ENCODE measurements at regions not wholly inside any gene's neighbourhood (a gene's known extent, or its start where the extent isn't known, plus 50 kb on each side); places are given as distances from the start of the nearest gene placed in this dataset.
"Not testable (repeated sequence)": the region's sequence is repeated elsewhere in the genome, so short reads cannot be mapped to it uniquely, and the experiment has no call there.

DNA sequence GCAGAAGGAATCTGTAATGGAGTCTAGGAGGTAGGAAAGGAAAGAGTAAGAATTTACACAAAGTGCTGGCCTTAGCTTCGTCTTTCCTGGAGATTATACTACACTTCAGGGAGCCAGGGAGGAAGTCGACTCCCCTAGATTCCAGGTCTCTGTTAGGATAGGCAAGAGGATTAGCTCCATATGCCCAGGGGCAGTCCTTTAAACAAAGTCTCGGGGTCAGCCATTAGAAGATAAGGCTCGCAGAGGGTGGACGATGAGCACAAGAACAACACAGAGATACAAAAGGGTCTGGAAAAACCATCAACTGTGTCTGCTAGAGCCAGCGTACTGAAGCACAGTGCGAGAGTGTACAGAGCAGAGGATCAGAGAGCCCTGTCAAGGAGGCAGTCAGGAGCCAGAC is 344.7 kb upstream of the TNC start:
- DNase-seq (ENCODE audit: low spot score): no peak

DNA sequence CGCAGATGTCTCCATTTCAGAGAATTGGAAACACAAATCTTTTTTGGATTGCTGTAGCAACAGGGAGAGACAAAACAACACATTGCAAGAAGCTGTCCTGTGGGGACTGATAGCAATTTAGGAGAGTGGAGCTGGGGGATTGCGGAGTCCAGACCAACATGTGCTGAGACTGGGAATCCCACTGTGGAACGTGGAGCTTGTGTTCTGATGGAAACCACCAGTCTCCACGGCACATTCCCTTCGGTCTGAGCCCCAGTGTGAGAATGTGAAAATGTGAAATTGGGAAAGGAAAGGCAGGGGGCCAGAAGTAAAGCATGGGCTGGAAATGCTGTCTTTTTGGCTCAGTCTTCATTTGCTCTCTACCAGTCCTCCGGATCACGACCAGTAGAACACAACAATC is 348.8 kb upstream of the TNC start:
- DNase-seq (ENCODE audit: low spot score): no peak

DNA sequence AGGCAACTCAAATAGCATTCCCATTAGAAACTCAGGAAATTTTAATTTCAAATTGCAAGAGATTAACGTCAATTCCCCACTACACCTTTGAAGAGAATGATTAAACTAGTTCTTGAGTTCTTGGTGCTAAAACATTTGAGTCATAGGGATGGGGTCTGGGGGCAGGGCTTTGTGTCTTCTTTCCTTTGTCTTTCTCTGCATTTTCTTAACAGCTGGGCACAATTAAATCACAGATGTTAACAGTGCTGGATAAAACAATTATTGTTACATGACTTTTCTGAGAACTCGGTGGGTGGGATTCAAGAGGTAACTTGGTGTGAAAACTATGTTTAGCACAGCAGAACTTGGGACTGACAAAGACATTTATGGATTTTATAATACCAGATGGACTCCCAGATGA is 351.9 kb upstream of the TNC start:
- DNase-seq (ENCODE audit: low spot score): no peak

- not testable (repeated sequence) for DNase-seq (ENCODE audit: low spot score)
Measured at GRCh38 chr9:115473032-115473431, 355.1 kb upstream of the TNC start.

DNA sequence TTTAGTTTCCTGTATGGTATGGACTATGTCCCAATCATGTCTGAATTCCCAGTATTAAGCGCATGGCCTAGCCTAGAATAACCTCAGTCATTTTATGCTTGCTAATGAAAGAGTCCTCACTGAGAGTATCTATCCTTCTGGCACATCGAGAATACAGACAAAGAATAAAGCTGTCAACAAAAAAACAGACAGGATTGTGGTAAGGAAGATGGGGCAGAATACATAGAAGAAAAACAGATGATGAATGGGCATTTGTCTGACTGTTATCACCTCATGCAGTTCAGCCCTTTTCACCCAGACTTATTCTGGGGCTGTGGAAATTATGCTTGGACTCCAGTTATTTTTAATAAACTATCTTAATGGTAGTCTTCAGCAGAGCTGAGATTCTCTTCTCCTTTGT is 363.8 kb upstream of the TNC start:
- no peak for DNase-seq (ENCODE audit: low spot score)

DNA sequence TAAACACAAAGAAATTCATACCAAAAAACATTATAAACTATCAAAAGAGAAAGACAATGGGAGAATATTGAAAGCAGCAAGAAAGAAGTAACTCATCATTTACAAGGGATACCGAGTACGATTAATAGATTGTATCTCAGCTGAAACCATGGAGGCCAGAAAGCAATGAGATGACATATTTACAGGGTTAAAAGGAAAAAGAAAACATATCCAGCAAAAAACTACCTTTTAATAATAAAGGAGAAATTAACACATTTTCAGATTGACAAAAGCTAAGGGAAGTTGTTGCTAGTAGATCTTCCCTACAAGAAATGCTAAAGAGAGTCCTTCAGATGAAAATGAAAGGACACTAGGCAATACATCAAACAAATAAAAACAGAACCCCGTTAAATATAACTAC is 364.8 kb upstream of the TNC start:
- no peak for DNase-seq (ENCODE audit: low spot score)

DNA sequence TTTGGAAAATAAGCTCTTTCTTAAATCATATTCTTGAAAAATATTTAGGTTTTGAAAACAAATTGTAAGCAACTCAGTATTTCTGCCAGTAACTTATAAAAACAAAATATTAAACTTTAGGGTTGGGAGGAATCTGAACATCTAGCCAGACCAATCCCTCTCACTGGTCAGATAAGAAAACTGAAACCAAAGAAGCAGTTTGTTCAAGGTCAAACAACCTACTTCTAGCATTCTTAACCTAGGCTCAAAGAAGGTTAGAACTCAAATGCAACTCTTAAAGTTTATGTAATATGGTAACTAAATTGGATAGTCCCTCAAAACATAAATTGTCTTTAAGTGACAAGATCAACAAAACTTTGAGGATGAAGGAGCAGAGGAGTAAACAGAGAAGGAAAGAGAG is 374.9 kb upstream of the TNC start:
- DNase-seq (ENCODE audit: low spot score): no peak

DNA sequence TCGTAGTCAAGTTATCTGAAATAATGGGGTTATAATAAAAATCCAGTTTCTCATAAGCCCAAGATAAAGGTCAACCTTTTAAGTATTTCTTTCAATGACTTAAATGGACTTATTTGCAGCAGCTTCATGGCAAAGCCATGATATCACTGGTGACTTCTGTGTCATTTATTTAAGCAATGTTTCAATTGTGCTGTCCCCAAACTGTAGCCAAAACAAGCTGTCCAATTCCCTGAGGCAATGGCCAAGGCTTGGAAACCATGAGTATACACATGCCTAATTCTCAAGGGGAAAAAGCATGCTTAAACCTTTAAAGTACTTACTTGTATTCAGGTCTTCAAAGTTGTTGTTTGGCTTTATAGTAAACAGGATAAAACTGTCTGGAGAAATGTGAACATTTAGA is 376.4 kb upstream of the TNC start:
- no peak for DNase-seq (ENCODE audit: low spot score)

DNA sequence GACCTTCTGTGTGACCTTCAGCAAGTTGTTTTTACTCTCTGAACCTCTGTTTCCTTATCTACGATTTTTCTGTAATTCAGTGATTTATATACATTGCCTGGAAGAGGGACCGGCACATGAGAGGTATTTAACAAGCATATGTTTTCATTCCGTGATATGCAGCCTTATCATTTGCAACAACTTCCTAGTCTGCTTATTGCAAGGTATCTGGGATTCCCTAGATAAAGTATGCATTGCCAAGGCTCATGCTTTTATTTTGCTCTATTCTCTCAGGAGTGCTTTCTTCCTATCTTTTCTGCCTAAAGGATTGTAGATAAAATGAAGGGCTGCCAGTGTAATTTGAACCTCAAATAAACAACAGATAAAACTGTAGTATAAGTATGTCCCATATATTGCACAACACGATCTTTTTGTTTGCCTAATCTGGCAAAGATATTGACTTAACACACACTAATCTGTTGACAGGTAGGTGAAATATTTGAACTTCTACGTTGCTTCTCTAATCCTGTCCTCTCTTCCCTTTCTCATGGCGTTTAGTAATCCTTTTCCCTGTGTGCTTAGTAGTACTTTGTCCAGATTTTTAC is 377.2 kb upstream of the TNC start:
- DNase-seq (ENCODE audit: low spot score): no peak

DNA sequence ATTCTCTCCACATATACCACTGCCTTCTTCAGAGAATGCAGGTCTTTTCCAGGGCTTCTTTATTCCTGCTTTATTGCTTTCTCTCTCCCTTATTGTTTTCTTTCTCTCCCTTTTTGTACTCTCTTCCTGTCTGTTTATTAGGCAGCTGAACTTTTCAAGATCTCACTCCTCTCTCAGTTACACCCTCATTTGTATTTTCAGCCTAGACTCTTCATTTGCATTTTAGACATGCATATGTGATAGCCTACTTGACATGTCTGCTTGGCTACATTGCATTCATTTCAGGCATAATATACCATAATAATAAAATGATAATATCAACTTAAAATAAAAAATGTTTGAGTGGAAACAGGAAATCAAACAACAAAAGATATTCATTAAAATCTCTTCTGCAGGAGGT is 377.9 kb upstream of the TNC start:
- DNase-seq (ENCODE audit: low spot score): no peak

GRCh38 chr9:115498303-115498702 is 380.3 kb upstream of the TNC start:
- no peak for DNase-seq (ENCODE audit: low spot score)

DNA sequence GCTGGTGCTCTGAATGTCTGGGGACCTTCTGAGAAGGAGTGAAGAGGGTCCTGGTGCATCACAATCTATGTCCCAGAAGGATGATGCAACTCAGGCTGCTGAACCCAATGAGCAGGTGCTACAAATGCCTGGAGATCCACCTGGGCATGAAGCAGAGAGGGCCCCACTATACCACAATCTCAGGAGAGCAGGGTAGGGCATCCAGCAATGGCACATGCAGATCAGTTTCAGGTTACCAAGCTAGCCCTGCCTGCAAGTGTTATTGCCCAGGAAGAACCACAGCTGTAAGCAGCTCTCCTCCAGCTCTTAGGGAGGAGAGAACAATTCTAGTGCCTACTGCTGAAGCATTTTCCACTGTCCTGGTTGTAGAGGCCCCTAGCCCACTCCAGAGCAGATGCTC is 389.2 kb upstream of the TNC start:
- DNase-seq (ENCODE audit: low spot score): no peak

DNA sequence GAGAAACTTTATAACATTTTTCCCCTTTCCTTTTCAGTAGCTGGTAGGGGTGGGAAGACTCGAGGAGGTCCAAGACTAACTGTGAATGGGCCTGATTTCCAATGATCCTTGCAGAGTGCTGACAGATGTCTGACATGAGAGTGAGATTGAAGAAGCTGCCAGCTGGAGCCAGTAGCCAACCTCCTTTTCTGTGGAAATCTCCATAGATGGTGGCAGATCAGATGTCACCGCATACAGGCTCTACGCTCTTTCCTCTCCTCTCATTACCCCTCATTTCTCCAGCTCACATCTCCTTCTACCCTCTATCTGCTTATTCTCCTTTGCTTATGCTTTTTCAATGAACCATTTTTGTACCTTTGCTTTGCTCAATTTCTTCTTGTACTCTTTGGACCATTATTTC is 395.2 kb upstream of the TNC start:
- DNase-seq (ENCODE audit: low spot score): no peak

GRCh38 chr9:115514454-115514853 is 396.5 kb upstream of the TNC start:
- DNase-seq (ENCODE audit: low spot score): no peak

DNA sequence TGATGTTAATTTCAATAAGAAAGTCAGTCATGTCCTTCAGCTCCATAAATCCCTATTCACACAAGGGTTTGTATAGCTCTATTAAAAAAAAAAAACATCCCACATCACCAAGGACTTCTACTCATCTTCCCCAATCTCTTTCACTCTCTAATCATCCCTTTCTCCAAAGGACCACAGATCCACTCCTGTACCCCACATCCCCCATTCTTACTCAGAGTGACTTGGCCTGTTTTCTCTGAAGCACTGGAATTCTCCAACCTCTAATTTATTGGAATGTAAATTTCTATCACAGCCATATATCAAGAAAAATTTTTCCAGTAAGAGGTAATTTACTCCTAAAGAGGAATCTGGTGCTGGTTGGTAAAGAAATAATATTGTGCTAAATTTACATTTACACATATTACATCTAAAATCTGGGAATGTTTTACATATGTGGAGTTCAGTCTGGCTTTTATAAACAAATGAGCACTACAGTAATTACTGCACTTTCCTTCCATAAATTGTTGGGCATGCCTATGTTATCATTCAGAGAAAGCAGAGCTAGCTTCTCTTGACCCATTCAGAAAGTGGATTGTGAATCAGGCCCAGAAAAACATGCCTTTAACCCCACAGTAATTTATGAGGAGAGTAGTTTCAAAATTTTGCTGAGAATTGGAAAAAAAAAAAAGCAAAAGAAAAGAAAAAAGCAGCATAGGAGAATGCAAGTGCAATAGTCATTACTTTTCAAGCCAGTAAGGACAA is 399.5 kb upstream of the TNC start:
- DNase-seq (ENCODE audit: low spot score): no peak

DNA sequence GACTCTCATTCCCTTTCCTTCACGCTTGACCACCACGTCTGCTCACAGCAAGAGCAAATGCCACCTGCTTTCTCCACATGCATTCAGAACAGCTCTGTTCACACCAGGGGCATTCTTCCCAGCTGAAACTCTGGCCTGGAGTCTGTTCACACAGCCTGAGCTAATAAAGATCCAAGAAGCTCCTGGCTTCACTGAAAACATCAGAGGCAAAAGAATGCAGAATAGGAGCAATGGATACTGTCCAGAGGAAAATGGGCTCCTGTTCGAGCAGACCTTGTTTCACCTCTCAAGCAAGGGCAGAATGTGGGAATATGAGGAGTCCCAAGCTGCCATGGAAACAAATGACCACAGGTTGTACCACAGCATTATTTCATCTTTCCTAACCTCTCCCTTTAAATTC is 402.7 kb upstream of the TNC start:
- DNase-seq (ENCODE audit: low spot score): no peak

- DNase-seq (ENCODE audit: low spot score): no peak
Measured at GRCh38 chr9:115522912-115523311, 405.0 kb upstream of the TNC start.

DNA sequence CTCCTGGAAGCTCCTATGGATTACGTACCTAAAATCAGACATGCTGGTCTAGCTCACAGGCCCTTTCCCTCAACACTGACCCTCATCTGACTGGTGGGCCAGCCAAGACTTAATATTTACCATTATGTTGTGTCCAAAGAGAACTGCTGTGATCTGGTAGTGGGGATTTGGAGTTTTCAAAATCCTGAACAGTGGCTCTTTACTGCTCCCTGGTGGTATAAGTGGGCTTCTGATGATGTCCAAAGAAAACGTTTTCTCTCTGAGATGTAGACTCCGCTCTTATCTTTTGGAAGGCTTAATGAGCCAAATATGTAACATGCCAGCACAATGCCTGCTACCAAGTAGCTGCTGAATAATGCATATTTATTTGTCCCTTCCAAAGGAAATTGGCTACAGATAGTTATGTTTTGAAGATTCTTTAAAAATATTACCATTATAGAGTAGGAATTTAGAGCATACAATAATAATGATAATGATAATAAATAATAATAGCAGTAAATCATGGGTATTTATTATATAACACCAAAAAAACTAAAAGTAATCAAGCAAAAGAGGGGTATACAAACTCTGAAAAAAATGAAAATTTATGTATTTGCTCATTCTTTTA is 406.6 kb upstream of the TNC start:
- DNase-seq (ENCODE audit: low spot score): peak; percentile 71

- no peak for DNase-seq (ENCODE audit: low spot score)
Measured at GRCh38 chr9:115525111-115526058, 407.4 kb upstream of the TNC start.

DNA sequence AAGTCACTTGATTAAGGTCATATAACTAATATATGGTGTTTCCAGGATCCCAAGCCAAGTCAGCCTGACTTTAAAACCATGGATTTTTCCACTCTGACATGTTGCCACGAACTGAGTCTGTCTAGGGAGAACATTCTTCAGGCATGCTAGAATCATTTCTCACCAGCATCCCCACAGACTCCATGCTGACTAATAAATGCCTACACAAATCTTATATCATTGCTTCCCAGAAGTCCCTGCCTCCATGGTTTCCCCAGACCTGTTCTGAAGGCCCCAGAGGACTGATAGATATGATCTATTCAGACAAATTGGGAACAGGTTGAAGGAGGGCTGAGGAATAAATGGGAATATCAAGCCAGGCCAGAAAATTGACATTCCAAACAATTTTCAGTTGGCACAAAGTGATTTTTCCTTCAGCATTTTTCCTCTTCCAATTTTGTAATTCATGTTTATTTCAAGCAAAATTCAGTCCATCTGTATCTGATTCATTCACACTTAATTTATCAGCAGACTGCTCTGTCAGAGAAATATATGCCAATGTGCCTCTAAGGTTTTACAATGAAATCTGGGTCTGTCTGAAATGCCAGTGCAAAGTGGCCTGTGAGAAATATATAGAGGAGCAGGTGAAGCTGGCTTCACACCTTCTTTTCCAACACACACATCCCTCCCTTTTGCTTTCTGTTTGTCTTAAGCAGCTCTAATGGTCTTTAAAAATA is 413.6 kb upstream of the TNC start:
- peak; percentile 87 for DNase-seq (ENCODE audit: low spot score)

- no peak for DNase-seq (ENCODE audit: low spot score)
Measured at GRCh38 chr9:115533511-115533910, 415.6 kb upstream of the TNC start.

- no peak for DNase-seq (ENCODE audit: low spot score)
Measured at GRCh38 chr9:115540091-115540490, 422.1 kb upstream of the TNC start.

All from AG20443 (cell line).